ENCODE measurements at regions not wholly inside any gene's neighbourhood (a gene's known extent, or its start where the extent isn't known, plus 50 kb on each side); places are given as distances from the start of the nearest gene placed in this dataset.

DNA sequence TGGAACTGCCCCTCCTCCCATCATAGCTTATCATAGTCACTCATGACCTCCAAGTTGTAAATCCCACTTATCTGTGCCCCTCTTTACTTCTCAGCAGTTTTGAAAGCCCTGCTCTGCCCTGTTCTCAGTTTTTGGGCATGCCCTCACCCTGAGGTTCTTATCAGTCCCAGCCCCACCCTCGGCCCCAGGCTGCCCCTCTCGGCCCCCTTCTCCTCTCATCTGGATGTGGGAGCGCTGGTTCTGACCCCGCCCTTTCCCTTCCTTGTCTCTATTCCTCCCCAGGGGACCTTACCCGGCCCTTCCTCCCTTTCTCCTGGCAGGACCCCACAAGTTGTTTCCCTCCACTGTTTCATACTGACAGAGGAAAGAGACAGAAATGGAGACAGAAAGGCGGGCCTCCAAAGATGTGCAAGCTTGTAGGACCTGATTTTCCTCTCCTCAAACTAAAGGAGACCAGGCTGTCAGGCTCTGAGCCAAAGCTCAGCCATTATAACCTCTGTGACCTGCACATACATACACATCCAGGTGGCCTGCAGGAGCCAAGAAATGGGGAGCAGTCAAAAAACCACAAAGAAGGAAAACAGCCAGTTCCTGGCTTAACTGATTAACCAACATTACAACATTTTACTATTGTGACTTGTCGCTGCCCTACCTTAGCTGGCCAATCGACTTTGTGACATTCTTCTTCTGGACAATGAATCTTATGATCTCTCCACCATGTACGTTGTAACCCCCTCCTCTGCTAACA lies 171.0 kb upstream of the HS6ST1 start:
- DNase-seq: no peak
- peaks cover 0 to 5% (median 2%) of the 10 kb centered on the region in 5 donors for H3K9me3 Mint-ChIP-seq
- no peak overlapping the region for H3K4me3 ChIP-seq (ENCODE audit: low read length)
- H3K4me3 Mint-ChIP-seq: no peak overlapping the region
- H3K9me3 ChIP-seq (ENCODE audit: low read length): no peaks in the 10 kb centered on the region
- peaks cover 10 to 18% of the 10 kb centered on the region in 2 donors for H3K27me3 Mint-ChIP-seq
- peak overlapping the region in 1 of 8 donors; percentile 32 for H3K27ac Mint-ChIP-seq
- POLR2A ChIA-PET: no interaction called here
- H3K27me3 ChIP-seq (ENCODE audit: insufficient read depth, low read length, poor library complexity, severe bottlenecking): no peaks in the 10 kb centered on the region
- no peak overlapping the region for H3K27ac ChIP-seq (ENCODE audit: low read depth, low read length)
- H3K36me3 ChIP-seq (ENCODE audit: insufficient read depth, low read length): no peaks in the 10 kb centered on the region
- H3K4me1 ChIP-seq (ENCODE audit: insufficient read depth, low read length): no peaks in the 10 kb centered on the region
- H3K36me3 Mint-ChIP-seq: no peaks in the 10 kb centered on the region
- CTCF ChIA-PET: no interaction called here
- no peaks in the 10 kb centered on the region for H3K4me1 Mint-ChIP-seq

GRCh38 chr2:128490321-128490720 lies 171.7 kb upstream of the HS6ST1 start:
- Histone ChIP-seq H3K4me3 (ENCODE audit: low read length) (no peak overlapping the region), H3K9me3 (ENCODE audit: low read length) (no peaks in the 10 kb centered on the region), H3K36me3 (ENCODE audit: insufficient read depth, low read length) (no peaks in the 10 kb centered on the region), H3K27me3 (ENCODE audit: insufficient read depth, low read length, poor library complexity, severe bottlenecking) (no peaks in the 10 kb centered on the region), H3K4me1 (ENCODE audit: insufficient read depth, low read length) (no peaks in the 10 kb centered on the region), H3K27ac (ENCODE audit: low read depth, low read length) (no peak overlapping the region)
- peaks cover 0 to 5% (median 2%) of the 10 kb centered on the region in 5 donors for H3K9me3 Mint-ChIP-seq
- CTCF ChIA-PET: no interaction called here
- POLR2A ChIA-PET: no interaction called here
- no peaks in the 10 kb centered on the region for H3K4me1 Mint-ChIP-seq
- H3K27me3 Mint-ChIP-seq: peaks cover 10 to 18% of the 10 kb centered on the region in 2 donors
- H3K27ac Mint-ChIP-seq: peak overlapping the region in 1 of 8 donors; percentile 32
- no peak for DNase-seq
- H3K4me3 Mint-ChIP-seq: no peak overlapping the region
- no peaks in the 10 kb centered on the region for H3K36me3 Mint-ChIP-seq

GRCh38 chr2:128490881-128491691 lies 172.4 kb upstream of the HS6ST1 start:
- POLR2A ChIA-PET: no interaction called here
- CTCF ChIA-PET: no interaction called here

GRCh38 chr2:128491692-128492244 lies 173.1 kb upstream of the HS6ST1 start:
- H3K27ac ChIP-seq (ENCODE audit: low read depth, low read length): no peak overlapping the region
- H3K36me3 ChIP-seq (ENCODE audit: insufficient read depth, low read length): no peaks in the 10 kb centered on the region
- CTCF ChIA-PET: no interaction called here
- H3K4me1 ChIP-seq (ENCODE audit: insufficient read depth, low read length): no peaks in the 10 kb centered on the region
- DNase-seq: no peak
- no peak overlapping the region for H3K4me3 Mint-ChIP-seq
- H3K27ac Mint-ChIP-seq: no peak overlapping the region
- H3K27me3 ChIP-seq (ENCODE audit: insufficient read depth, low read length, poor library complexity, severe bottlenecking): no peaks in the 10 kb centered on the region
- no peaks in the 10 kb centered on the region for H3K36me3 Mint-ChIP-seq
- H3K4me1 Mint-ChIP-seq: no peaks in the 10 kb centered on the region
- no peaks in the 10 kb centered on the region for H3K9me3 ChIP-seq (ENCODE audit: low read length)
- POLR2A ChIA-PET: no interaction called here
- H3K4me3 ChIP-seq (ENCODE audit: low read length): no peak overlapping the region
- H3K9me3 Mint-ChIP-seq: peaks cover 0 to 5% (median 2%) of the 10 kb centered on the region in 5 donors
- H3K27me3 Mint-ChIP-seq: peaks cover 10 to 18% of the 10 kb centered on the region in 2 donors

More at GRCh38 chr2:128490881-128491691, 172.4 kb upstream of the HS6ST1 start:
- Histone ChIP-seq H3K27ac (ENCODE audit: low read depth, low read length) (no peak overlapping the region), H3K4me3 (ENCODE audit: low read length) (no peak overlapping the region), H3K36me3 (ENCODE audit: insufficient read depth, low read length) (no peaks in the 10 kb centered on the region), H3K4me1 (ENCODE audit: insufficient read depth, low read length) (no peaks in the 10 kb centered on the region), H3K9me3 (ENCODE audit: low read length) (no peaks in the 10 kb centered on the region), H3K27me3 (ENCODE audit: insufficient read depth, low read length, poor library complexity, severe bottlenecking) (no peaks in the 10 kb centered on the region)
- Mint-ChIP-seq H3K9me3 (peaks cover 0 to 5% (median 2%) of the 10 kb centered on the region in 5 donors), H3K4me1 (no peaks in the 10 kb centered on the region), H3K4me3 (no peak overlapping the region), H3K27me3 (peaks cover 10 to 18% of the 10 kb centered on the region in 2 donors), H3K27ac (no peak overlapping the region), H3K36me3 (no peaks in the 10 kb centered on the region)
- no peak for DNase-seq

DNA sequence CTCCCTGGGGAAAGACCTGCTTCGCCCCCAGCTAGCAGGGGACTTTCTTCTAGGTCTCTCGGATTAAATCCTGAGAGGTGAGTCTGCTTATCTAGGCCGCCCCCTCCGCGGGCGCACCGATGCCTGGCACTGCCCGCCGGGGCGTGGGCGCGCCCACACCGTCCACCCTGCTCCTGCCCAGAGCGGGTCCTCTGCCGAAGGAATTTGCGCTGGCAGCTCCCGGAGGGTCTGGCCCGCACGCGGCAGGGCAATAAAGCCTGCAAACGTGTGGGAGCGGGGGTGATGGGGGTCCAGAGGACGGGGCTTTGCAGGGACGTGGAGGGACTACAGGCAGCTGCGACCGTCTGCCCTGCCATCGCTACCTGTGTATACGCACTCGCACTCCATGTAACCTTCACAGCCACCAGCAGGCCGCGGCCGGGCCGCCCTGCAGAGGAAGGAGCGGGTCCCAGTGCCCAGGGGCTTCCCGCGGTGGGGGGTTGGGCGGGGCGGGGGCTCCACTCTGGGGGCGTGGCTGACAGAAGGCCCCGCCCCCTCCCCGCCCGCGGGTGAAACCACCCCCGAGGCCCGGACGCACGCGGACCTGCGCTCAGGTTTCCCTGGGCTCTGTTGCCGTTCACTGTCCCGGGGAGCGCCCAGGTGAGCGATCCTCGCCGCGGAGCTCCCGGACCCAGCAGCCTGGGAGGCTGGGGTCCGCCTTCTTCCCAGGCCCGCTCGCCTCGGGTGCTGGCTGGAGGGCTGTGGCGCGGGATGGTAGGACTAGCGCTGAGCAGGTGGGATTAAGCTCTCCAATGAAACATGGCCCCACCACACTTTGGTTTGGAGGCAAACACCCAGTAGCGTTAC lies 174.5 kb upstream of the HS6ST1 start:
- no peaks in the 10 kb centered on the region for H3K9me3 ChIP-seq (ENCODE audit: low read length)
- POLR2A ChIA-PET: no interaction called here
- no peak overlapping the region for H3K4me3 ChIP-seq (ENCODE audit: low read length)
- Mint-ChIP-seq H3K27me3 (peaks cover 11 to 13% of the 10 kb centered on the region in 2 donors), H3K4me1 (no peaks in the 10 kb centered on the region), H3K9me3 (peaks cover 0 to 5% (median 2%) of the 10 kb centered on the region in 5 donors), H3K27ac (no peak overlapping the region), H3K36me3 (no peaks in the 10 kb centered on the region), H3K4me3 (no peak overlapping the region)
- H3K27me3 ChIP-seq (ENCODE audit: insufficient read depth, low read length, poor library complexity, severe bottlenecking): no peaks in the 10 kb centered on the region
- DNase-seq: no peak
- H3K36me3 ChIP-seq (ENCODE audit: insufficient read depth, low read length): no peaks in the 10 kb centered on the region
- H3K4me1 ChIP-seq (ENCODE audit: insufficient read depth, low read length): no peaks in the 10 kb centered on the region
- CTCF ChIA-PET: no interaction called here
- no peak overlapping the region for H3K27ac ChIP-seq (ENCODE audit: low read depth, low read length)

- no peaks in the 10 kb centered on the region for H3K4me1 ChIP-seq (ENCODE audit: insufficient read depth, low read length)
- no peaks in the 10 kb centered on the region for H3K36me3 Mint-ChIP-seq
- peaks cover 11 to 13% of the 10 kb centered on the region in 2 donors for H3K27me3 Mint-ChIP-seq
- H3K27me3 ChIP-seq (ENCODE audit: insufficient read depth, low read length, poor library complexity, severe bottlenecking): no peaks in the 10 kb centered on the region
- H3K9me3 Mint-ChIP-seq: peaks cover 0 to 5% (median 2%) of the 10 kb centered on the region in 5 donors
- no peak overlapping the region for H3K27ac ChIP-seq (ENCODE audit: low read depth, low read length)
- H3K4me1 Mint-ChIP-seq: no peaks in the 10 kb centered on the region
- ChIA-PET CTCF (no interaction called here), POLR2A (no interaction called here)
- no peaks in the 10 kb centered on the region for H3K9me3 ChIP-seq (ENCODE audit: low read length)
- no peak overlapping the region for H3K4me3 ChIP-seq (ENCODE audit: low read length)
- DNase-seq: no peak
- H3K36me3 ChIP-seq (ENCODE audit: insufficient read depth, low read length): no peaks in the 10 kb centered on the region
- no peak overlapping the region for H3K27ac Mint-ChIP-seq
- no peak overlapping the region for H3K4me3 Mint-ChIP-seq
Measured at GRCh38 chr2:128493880-128494279, 175.2 kb upstream of the HS6ST1 start.

DNA sequence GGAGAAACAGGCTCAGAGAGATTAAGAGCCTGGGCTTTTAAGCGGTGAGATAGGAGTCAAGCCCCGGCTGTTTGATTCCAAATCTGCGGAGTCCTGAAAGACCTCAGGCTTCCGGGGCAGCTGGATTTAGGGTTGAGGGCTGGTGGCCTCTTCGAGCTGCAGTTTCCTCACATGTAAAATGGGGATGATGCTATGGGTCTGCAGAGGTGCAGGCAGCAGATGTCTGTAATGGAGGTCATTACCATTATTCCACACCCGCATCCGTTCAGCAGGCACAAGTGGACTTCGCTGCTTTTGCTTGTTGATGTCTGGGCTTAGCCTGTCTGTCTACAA lies 175.6 kb upstream of the HS6ST1 start:
- no peaks in the 10 kb centered on the region for H3K4me1 ChIP-seq (ENCODE audit: insufficient read depth, low read length)
- H3K4me1 Mint-ChIP-seq: no peaks in the 10 kb centered on the region
- H3K36me3 ChIP-seq (ENCODE audit: insufficient read depth, low read length): no peaks in the 10 kb centered on the region
- H3K27me3 Mint-ChIP-seq: peaks cover 11 to 13% of the 10 kb centered on the region in 2 donors
- H3K27ac Mint-ChIP-seq: peak overlapping the region in 1 of 8 donors; percentile 47
- ChIA-PET POLR2A (no interaction called here), CTCF (no interaction called here)
- no peak overlapping the region for H3K27ac ChIP-seq (ENCODE audit: low read depth, low read length)
- H3K4me3 Mint-ChIP-seq: no peak overlapping the region
- H3K4me3 ChIP-seq (ENCODE audit: low read length): no peak overlapping the region
- H3K36me3 Mint-ChIP-seq: no peaks in the 10 kb centered on the region
- no peaks in the 10 kb centered on the region for H3K9me3 ChIP-seq (ENCODE audit: low read length)
- peaks cover 0 to 5% (median 2%) of the 10 kb centered on the region in 5 donors for H3K9me3 Mint-ChIP-seq
- H3K27me3 ChIP-seq (ENCODE audit: insufficient read depth, low read length, poor library complexity, severe bottlenecking): no peaks in the 10 kb centered on the region
- no peak for DNase-seq
